Ovary (tissue), 7 donors: ENCODE measurements at regions not wholly inside any gene's neighbourhood (a gene's known extent, or its start where the extent isn't known, plus 50 kb on each side); places are given as distances from the start of the nearest gene placed in this dataset.

Experiments used
- DNase-seq, 5 donors: peaks; one replicate each; pipeline ENCODE4 v3.0.0-alpha.2; 2019 to 2020
- H3K27ac ChIP-seq, 2 donors: fragments of 200-600 bp; one replicate each; pipeline versions ENCODE4 v1.5.1 to v1.8.0; 2019 to 2022
- H3K27me3 ChIP-seq: fragments of 200-600 bp; one replicate; pipeline ENCODE4 v1.8.0; 2022
- H3K36me3 ChIP-seq: fragments of 200-600 bp; sonication (generic); one replicate; pipeline ENCODE4 v1.5.1; 2019
- H3K4me1 ChIP-seq: one replicate; pipeline ENCODE4 v1.8.1; 2013; ENCODE audit warnings: mild to moderate bottlenecking, moderate library complexity; ENCODE audit not compliant: insufficient read depth
- H3K4me3 ChIP-seq: fragments of 200-600 bp; sonication (generic); one replicate; pipeline ENCODE4 v1.5.1; 2017
- H3K9me3 ChIP-seq, 2 donors: fragments of 200-600 bp in 1 of 2; sonication (generic) in 1 of 2; one replicate each; pipeline versions ENCODE4 v1.5.1 to v1.8.1; 2013 to 2019; ENCODE audit warnings: mild to moderate bottlenecking in 1 of 2, moderate library complexity in 1 of 2
- EP300 ChIP-seq: sonication (generic); formaldehyde crosslinking; IDR thresholded peaks from one replicate; pipeline ENCODE4 v1.6.1; 2017; ENCODE audit warnings: antibody characterized with exemption
- POLR2A ChIP-seq: fragments of 450-650 bp; IDR thresholded peaks from one replicate; pipeline ENCODE4 v1.6.1; 2017; ENCODE audit warnings: antibody characterized with exemption, mild to moderate bottlenecking, moderate library complexity
- WGBS, 3 donors: extraction: QIAGEN DNeasy Blood & Tissue Kit in 1 of 3; methylation state at CpG; one replicate each; pipeline versions ENCODE4 v1.1.5 to v1.1.7; 2013 to 2017; 5-methylcytosine and 5-hydroxymethylcytosine counted together
- intact Hi-C, 4 donors: fragments of 100-400 bp; cut with DNase I; formaldehyde crosslinking; loops; one replicate each; pipeline versions ENCODE4 v1.11.0 to v1.15.1; 2022 to 2023
- TF ChIP-seq, protein P1 (sequence below), 3 donors: fragments of 450-650 bp in 2 of 3; fragments of 200-600 bp in 1 of 3; IDR thresholded peaks; one replicate each; pipeline versions ENCODE4 v1.5.1 to v1.8.0; 2016 to 2022; ENCODE audit warnings: antibody characterized with exemption in 3 of 3, mild to moderate bottlenecking in 1 of 3
- donor health status: DM: no; HTN: no; CAD: no; lungs with moderate emphysema.
- donor health status: DM: no; HTN: no; CAD: no.
- donor health status: Bipolar disorder and iron deficiency.
- donor health status: DM: no; HTN: no; CAD: no.
- donor health status: DM: yes; HTN: yes; CAD: no.

DNA sequence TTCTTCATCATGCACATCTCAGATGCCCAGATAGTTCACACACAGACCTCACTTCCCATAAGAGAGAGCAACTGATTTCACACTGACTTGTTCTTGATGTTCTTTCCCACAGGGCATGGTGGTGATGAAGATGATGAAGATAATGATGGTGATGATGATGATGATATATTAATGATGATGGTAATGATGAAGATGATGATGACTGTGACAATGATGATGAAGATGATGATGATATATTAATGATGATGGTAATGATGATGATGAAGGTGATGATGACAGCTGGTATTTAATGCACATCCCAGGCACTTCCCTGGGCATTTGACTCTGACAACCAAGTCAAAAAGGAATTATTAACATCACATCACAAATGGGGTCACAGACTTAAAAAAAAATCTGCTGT lies 225.2 kb downstream of the MAF start:
- Histone ChIP-seq H3K9me3 (no peaks in the 10 kb centered on the region), H3K27ac (no peak overlapping the region), H3K4me1 (no peaks in the 10 kb centered on the region), H3K36me3 (no peaks in the 10 kb centered on the region), H3K27me3 (no peaks in the 10 kb centered on the region), H3K4me3 (no peak overlapping the region)
- TF ChIP-seq EP300, result no peak
- TF ChIP-seq, protein P1, sequence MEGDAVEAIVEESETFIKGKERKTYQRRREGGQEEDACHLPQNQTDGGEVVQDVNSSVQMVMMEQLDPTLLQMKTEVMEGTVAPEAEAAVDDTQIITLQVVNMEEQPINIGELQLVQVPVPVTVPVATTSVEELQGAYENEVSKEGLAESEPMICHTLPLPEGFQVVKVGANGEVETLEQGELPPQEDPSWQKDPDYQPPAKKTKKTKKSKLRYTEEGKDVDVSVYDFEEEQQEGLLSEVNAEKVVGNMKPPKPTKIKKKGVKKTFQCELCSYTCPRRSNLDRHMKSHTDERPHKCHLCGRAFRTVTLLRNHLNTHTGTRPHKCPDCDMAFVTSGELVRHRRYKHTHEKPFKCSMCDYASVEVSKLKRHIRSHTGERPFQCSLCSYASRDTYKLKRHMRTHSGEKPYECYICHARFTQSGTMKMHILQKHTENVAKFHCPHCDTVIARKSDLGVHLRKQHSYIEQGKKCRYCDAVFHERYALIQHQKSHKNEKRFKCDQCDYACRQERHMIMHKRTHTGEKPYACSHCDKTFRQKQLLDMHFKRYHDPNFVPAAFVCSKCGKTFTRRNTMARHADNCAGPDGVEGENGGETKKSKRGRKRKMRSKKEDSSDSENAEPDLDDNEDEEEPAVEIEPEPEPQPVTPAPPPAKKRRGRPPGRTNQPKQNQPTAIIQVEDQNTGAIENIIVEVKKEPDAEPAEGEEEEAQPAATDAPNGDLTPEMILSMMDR (IDR thresholded peaks at IDR 0.05), result no peak
- TF ChIP-seq POLR2A, result no peak
- intact Hi-C loops, result no loop called here
- no peak for DNase-seq

DNA sequence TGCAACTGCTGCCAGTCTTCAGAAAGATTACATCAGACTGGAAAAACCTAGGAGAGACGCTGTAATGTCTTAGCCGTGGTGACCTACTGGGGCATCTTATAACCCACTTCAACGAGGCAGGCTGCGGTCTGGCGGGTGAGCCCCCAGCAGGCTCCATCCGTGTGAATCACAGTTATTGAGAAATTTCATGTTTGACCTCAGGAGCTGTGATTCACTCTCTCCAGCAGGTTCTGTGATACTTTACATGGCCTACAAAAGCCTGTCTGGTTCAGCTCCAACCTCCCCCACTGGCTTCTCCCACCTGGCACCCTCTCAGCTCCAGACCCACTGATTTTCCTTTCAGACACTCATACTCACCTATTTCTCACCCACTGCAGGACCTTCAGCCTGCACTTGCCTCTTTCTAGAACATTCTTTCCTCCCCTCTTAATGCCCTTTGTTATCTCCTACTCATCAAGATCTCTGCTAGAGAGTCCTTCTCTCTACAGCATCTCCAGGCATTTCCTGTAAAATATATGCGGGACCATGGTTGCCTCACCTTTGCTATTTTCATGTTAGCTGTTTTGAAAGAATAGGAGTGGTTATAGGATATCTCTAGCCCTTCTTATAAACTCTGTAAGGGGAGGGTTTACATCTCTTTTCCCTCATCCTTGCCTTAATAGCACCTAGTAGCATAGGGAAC lies 227.9 kb downstream of the MAF start:
- WGBS, 3 donors, result 40 to 68% (median 57%) methylated on average over 7 of the region's 7 CpGs
- intact Hi-C loops, result no loop called here
- Histone ChIP-seq H3K4me1 (no peaks in the 10 kb centered on the region), H3K4me3 (no peak overlapping the region), H3K9me3 (no peaks in the 10 kb centered on the region), H3K27ac (no peak overlapping the region), H3K36me3 (no peaks in the 10 kb centered on the region), H3K27me3 (no peaks in the 10 kb centered on the region)
- DNase-seq, result peak in 4 of 5 donors; percentile 36 to 55 (median 44)
- TF ChIP-seq POLR2A, result no peak
- no peak for TF ChIP-seq EP300
- TF ChIP-seq, protein P1 (IDR thresholded peaks at IDR 0.05), result no peak

DNA sequence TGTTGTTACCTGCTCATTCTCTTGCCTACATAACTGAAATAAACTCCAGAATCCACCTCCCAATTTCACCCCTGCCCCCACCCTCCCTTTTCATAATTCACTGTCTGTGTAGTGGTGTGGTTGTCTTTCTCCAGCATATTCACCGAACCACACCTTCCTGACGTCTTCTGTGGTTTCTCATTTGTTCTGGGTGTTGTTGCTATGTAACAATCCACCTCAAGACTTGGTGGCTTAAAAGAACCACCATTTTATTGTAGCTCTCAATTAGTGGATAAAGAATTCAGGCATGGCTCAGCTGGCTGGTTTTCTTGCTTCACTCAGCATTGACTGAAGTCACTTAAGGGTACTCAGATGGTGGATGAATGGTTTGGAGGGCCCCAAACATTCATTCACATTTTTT lies 229.8 kb downstream of the MAF start:
- Histone ChIP-seq H3K4me3 (no peak overlapping the region), H3K4me1 (no peaks in the 10 kb centered on the region), H3K27ac (no peak overlapping the region), H3K27me3 (no peaks in the 10 kb centered on the region), H3K9me3 (no peaks in the 10 kb centered on the region), H3K36me3 (no peaks in the 10 kb centered on the region)
- intact Hi-C loops, result no loop called here
- WGBS, 3 donors, result 98% methylated on average over 2 of the region's 2 CpGs
- TF ChIP-seq, protein P1 (IDR thresholded peaks at IDR 0.05), result no peak
- TF ChIP-seq POLR2A, result no peak
- TF ChIP-seq EP300, result no peak
- DNase-seq, result no peak

DNA sequence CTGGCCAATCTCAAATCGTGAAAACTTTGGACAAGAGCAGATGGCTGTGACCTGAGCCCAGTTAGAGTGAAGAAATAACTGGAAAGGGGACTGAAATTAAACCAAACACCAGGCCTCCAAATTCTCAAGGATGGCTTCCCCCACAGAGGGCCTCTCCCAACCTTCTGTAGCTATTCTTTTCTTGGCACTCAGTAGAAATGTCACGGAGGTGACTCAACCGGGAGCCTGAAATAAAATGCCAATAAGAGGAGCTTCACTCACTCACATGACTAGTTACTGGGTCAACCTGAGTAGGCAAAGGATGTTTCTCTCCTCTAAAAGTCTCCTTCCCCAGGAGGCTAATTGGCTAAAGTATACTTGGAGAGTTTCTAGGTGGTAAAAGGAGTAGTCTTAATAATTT lies 230.7 kb downstream of the MAF start:
- no peak for DNase-seq
- H3K27ac ChIP-seq, result no peak overlapping the region
- 47 to 54% (median 49%) methylated on average over 3 of the region's 3 CpGs for WGBS, 3 donors
- H3K4me3 ChIP-seq, result no peak overlapping the region
- intact Hi-C loops, result no loop called here
- no peaks in the 10 kb centered on the region for H3K27me3 ChIP-seq
- H3K36me3 ChIP-seq, result no peaks in the 10 kb centered on the region
- TF ChIP-seq POLR2A (no peak), EP300 (no peak)
- TF ChIP-seq, protein P1 (IDR thresholded peaks at IDR 0.05), result no peak
- H3K4me1 ChIP-seq, result no peaks in the 10 kb centered on the region
- H3K9me3 ChIP-seq, result no peaks in the 10 kb centered on the region
